ENCODE measurements at regions not wholly inside any gene's neighbourhood (a gene's known extent, or its start where the extent isn't known, plus 50 kb on each side); places are given as distances from the start of the nearest gene placed in this dataset.

DNA sequence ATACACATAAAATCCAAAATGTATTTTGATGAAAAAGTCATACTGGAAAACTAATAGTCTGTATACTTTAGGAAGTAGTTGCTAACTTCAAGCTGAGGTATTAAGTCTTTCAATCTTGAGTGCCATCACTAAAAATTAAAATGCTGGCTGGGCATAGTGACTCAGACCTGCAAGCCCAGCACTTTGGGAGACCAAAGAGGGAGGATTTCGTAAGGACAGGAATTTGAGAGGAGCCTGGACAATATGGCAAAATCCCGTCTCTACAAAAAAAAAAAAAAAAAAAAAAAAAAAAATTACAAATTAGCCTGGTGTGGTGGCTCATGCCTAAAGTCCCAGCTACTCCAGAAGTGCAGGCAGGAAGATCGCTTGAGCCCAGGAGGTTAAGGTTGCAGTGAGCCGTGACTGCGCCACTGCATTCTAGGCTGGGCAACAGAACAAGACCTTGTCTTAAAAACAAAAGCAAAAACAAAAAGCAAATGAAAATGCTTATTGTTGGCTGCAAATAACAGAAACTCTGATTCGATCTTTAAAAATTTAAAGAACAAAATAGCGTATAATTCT lies 1994.2 kb upstream of the PCDH20 start:
- TF ChIP-seq, protein P1, sequence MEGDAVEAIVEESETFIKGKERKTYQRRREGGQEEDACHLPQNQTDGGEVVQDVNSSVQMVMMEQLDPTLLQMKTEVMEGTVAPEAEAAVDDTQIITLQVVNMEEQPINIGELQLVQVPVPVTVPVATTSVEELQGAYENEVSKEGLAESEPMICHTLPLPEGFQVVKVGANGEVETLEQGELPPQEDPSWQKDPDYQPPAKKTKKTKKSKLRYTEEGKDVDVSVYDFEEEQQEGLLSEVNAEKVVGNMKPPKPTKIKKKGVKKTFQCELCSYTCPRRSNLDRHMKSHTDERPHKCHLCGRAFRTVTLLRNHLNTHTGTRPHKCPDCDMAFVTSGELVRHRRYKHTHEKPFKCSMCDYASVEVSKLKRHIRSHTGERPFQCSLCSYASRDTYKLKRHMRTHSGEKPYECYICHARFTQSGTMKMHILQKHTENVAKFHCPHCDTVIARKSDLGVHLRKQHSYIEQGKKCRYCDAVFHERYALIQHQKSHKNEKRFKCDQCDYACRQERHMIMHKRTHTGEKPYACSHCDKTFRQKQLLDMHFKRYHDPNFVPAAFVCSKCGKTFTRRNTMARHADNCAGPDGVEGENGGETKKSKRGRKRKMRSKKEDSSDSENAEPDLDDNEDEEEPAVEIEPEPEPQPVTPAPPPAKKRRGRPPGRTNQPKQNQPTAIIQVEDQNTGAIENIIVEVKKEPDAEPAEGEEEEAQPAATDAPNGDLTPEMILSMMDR (IDR thresholded peaks at IDR 0.05) = no peak
- no peak for TF ChIP-seq POLR2A (IDR thresholded peaks at IDR 0.05)
